HT-29 (cell line): ENCODE measurements at regions not wholly inside any gene's neighbourhood (a gene's known extent, or its start where the extent isn't known, plus 50 kb on each side); places are given as distances from the start of the nearest gene placed in this dataset.
A peak's percentile ranks its signal among the peaks of the same experiment; 100 is the strongest.

Experiments used
- DNase-seq: peaks from one replicate; pipeline ENCODE4 v3.0.0-alpha.2; 2015; ENCODE audit warnings: low spot score

DNA sequence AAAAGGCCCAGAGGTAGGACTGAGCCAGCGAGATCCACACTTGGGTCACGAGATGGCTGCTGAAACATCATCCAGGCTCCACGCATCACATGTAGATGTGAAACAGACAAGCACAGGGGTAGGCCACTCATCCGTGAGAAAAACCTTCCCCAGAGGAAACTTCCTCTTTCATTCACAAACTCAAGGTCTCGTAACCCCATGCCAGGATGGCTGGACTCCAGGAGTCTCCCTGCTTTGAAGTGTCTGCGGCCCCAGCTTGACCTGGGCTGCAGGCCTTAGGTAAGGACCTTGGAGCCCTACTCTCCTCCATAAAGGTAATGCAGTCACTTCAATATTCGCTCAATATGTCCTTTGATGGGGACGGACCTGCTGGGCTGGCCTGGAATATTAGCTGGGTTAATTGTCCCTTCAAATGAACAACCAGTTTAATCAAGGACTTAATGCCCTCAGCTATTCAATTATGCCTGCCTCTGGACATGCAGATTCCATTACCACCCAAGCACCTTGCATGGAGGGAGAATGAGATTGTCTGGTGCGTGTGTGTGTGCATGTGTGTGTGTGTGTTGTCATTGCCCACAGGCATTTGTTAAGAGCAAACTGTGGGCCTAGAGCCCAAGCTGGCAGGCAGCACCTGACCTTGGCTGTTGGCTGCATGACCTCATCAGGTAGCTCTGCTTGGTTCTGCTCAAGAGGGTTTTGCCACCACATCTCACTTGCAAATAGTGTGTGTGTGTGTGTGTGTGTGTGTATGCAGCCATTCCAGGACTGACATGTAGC is 186.9 kb upstream of the TLE3 start:
- no peak for DNase-seq

DNA sequence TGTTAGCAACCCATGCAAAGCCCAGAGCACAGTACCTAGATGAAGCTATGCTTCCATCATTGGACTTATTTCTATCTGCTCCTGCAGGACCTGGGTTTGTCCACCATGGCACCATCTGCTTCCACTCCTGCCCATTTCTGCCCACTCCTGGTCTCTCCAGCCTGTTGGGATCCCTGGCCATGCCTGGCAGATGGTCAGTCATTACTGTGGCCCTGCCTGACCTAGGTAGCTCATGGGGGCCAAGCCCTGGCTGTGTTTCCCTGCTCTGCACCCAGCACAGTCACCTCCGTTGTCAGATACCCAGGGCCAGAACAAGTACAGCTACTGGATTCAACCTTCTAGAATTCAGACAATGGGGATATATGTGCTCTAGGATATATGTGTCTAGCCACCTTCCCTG is 185.8 kb upstream of the TLE3 start:
- no peak for DNase-seq

DNA sequence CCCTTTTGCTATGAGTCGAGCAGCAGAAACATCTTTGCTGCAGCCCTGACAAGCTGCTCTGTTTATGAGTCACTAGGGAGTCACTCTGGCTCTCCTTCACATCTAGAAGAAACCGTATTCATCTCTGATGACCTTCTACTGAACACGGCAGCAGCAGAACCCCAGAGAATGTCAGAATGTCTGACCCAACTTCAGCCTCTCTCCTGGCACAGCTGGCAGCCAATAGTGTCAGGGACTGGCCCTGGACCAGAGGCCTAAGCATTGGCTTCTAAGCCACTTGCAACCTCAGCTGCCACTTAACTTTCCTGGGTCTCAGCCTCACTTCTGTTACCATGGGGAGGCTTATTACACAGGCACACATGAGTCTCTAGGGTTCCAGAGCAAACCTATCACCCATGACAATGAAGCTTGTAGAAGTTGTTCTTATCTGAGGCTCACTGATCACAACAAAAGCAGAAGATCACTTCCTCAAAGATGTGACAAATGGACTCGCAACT is 184.1 kb upstream of the TLE3 start:
- no peak for DNase-seq

DNA sequence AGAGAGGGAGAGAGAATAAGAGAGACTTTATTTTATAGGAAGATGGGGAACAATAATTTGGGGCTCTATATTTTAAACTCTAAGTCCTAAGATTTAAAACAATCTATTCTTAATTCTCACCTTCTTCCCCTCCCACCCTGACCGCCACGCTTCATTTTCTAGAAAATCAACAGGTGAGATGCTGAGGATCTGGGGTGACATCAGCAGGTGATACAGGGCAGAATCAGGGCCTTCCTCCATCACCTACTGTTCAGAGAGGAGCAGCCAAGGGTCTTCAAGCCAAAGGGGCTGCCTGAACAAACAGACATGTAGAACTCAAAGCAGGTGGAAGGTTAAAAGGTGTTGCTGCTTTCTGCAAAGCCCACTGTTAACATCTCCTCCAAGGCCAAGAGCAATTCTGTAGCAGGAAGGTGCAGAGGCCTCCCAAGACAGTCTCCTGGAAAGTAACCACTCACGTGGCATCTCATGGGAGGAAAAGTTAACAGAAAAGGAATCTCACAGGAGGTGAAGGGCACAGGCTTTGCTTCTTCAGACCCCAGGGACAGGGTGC is 183.6 kb upstream of the TLE3 start:
- no peak for DNase-seq

DNA sequence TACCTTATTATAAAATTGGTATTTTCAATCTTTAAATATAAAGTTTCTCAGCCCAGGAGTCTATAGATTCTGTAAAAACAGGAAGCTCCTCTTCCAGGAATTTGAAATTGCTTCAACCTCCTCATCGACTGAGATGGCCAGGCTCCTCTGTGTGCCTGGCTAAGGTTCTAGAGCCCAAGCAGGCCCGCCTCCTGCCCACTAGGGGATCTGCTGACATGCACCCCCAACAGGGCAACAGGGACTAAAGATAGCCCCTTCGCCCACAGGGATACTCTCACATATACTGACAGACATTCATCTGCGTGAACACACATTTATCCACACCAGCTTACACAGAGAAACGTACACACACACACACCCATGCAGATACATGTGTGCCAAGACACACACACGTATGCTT is 183.1 kb upstream of the TLE3 start:
- DNase-seq, result no peak

DNA sequence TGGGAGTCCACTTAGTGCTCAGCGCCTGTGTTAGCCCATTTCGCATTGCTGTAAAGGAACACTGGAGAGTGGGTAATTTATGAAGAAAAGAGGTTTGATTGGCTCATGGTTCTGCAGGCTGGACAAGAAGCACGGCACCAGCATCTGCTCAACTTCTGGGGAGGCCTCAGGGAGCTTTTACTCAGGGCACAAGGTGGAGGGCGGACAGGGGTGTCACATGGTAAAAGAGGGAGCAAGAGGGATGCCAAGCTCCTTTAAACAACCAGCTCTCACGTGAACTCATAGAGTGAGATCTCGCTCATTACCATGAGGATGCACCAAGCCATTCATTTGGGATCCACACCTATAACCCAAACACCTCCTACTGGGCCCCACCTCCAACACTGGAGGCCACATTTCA is 181.4 kb upstream of the TLE3 start:
- DNase-seq, result no peak

DNA sequence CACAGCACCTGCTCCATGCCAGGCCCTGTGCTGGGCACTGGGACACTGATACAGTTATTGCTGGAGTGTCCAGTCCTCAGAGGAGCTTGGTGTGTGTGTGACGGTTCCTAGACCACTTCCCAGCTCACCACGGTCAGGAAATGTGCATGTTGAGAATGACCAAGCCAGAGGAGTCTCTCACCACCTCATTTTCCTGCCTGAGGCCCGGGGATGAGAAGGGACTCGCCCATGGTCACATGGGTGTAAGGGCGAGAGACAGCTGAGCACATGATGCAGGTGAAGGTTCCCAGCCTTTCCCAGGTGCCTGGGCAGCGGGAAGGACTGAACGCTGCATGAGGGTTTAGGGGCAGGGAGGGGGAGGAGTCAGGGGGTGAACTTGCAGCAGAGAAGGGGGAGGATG is 180.9 kb upstream of the TLE3 start:
- no peak for DNase-seq

DNA sequence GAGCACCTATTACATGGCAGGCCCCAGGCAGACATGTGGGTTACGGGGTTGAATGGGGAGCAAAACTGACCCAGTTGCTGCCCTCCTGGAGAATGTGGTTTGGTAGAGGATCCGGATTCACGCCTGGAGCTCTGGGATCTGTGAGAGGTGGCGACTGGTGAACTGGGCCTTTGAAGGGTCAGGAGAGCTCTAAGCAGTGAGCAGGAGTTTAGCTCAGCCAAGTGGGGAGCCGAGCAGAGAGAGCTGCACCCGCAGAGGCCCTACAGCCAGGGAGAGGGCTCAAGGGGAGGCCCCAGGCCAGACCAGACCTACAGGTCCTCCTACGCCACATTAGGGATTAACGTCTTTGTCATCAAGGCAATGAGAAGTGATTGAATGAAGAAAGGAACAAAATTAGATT is 179.8 kb upstream of the TLE3 start:
- DNase-seq, result no peak

DNA sequence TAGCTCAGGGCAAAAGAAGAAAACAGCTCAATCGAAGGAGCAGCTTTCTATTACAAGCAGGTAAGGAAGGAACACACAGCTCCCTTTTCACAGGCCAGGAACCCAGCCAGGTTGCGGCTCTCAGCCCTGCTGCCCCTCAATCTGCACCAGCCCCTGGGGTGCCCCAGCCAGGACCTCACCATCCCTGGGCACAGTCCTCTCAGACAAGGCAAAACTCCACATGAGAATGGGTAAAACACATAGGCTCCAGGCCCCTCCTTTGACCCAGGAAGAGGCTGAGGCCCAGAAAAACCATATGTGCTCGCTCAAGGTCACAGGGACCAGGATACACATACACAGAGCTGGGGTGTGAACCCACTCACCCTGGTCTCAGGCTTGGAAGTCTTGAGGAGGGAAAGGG is 178.7 kb upstream of the TLE3 start:
- no peak for DNase-seq

DNA sequence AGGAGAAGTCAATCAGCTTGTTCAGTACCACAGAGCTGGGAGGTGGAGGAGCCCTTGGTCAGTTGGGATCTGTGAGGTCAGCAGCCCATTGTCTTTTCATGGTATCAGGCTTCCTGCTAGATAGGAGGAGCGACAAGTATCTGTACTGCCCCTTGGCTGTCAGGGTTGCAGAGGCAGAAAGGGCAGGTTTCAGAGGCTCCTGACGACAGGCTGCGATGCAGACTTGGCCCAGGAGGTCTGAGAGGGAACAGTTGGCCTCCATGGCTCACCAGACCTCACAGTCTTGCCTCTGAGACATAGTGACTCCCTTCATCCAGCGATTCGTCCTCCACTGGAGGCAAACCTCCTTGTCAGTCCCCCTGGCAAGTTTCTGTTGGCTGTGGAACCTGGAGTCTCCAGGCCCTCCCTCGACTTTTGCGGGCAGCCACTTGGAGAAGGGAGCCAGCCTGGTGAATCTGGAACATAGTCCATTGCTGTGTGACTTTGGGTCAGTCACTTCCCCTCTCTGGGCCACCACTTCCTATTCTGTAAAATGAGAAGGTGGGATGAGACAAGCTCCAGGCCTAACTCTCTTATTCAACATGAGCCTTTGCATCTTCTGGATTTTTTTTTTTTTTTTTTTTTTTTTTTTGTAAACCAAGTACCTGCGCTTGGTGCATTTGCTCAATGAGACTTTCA is 177.9 kb upstream of the TLE3 start:
- no peak for DNase-seq

DNA sequence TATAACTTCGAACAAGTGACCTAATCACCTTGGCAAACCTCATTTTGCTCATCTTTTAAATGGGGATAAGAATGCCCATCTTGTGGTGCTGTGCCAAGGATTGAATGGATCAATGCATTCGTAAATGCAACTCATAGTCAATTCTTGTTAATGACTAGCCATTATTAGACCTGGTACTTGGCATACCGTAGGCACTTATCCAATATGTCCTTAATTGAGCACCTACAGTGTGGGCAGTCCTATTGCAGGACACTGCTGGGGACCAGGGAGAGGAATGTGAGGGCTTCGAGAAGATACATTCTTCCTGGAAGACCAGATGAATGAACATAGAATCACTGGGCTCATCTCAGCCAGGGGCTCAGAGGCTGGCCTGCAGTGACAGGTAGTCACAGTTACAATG is 177.2 kb upstream of the TLE3 start:
- DNase-seq, result no peak

DNA sequence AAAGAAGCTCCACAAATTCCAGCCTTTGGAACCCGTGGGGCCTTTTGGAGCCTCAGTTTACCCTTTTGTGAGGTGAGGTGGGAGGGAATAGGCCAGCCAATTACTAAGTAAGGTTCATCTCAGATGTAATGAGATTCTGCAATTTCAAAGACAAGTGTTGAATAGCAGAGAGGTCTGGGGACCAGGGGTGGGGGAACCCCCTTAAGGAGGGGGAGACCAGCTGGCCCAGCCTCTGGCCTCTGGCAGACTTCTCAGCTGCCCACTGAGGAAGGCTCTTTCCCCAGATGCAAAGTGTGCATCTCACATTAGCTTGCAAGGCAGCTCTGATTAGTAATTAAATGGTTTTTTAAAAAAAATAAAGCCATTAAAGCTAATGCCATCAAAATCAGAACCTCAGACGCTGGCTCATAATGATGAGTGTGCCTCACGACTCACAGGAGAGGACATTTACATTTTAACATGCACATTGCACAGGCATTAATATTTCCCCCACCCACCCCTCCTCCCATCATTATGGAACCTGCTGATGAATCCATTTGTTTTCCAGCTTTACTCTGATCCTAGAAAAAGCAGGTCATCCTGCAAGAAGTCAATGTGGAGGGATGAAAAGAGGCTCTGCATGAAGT is 176.7 kb upstream of the TLE3 start:
- no peak for DNase-seq

DNA sequence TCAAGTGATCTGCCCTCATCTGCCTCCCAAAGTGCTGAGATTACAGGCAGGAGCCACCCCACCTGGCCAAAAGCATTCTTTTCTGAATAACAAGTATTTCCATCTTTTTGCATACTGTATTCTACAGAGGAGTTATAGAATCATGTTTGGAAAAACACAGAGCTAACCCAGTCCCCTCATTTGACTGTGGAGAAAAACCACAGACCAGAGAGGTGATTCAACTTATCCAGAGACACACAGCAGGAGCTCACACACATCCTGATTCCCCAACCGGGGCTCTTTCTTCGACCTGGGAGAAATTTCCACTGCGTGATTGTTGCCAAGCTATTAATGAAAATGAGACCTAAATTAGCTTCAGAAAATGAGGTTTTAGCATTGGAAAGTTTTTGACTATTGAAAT is 176.1 kb upstream of the TLE3 start:
- DNase-seq, result no peak

DNA sequence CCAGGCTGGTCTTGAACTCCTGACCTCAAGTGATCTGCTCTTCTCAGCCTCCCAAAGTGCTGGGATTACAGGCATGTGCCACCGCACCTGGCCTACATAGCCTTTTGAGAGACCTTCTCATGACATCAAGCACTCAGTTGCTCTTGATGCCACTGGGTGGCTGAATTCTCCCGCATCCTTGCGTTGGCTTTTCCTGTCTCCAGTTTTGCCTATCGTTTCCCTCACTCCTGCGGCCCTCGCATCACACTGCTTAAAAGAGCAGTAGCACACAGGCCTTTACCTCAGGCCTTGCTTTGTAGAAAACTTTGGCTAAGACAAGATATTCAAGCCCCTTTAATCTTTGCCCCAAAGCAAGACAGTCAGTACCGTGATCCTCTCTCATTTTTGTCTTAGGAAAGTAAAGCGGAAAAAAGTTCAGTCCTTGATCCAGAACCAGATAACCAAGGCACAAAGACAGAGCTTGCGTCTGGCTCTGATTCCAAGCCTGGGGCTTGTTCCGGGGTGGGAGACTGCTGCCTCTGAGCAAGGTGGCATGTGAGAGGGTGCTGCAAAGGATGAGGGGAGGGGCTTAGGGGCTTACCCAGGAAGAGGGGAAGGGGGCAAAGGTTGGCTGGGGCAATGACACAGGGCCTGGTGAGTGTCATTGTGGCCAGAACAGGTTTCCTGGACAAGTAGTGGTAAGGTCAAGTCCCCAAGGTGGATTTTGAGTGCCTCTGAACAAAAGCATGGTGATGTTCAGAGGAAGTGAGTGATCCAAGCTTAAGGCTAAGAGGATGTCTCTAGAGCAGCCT is 175.0 kb upstream of the TLE3 start:
- no peak for DNase-seq

DNA sequence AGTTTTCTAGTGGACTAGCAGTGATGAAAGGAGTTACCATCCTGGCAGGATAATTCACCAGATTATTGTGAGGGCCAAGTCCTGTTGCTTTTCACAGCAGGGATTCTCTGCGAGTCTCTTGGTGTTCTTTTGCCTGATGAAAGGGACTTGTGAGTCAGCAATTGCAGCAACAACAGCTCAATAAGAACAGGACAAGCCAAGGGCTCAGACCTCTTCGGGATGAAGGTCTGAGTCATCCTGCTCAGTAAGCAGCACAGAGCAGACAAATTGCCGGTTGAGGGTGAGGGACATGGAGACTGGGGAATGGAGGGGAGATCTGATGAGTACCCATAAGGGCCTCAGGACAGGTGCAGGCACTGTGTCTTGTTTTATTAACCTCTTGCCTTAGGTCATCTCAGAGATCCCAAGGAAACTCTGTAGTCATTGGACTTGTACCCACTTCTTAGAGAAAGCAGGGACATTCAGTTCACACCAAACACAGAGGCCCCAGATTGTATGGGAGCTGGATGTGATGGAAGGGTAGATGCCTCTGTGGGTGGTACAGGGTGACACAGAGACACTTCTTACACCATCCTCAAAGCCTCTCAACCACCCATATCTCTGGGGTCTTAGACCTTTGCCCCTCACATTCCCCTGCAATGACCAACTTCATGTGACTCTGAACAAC is 173.8 kb upstream of the TLE3 start:
- peak; percentile 69 for DNase-seq

DNA sequence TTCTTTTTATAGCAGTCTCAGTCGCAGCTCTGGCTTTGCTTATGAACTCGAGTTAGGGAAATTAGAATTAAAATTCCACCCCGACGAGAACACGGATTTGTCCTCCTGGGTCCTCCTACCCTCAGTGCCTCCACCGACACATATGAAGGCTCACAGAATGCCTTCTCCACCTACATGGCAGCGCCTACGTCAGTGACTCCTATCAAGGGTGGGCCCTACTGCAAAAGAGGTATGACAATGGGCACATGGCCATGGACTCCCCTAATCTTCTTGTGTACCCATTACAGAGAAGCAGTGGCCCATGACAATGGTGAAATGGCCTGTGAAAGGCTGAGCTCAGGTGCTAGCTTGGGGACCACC is 173.0 kb upstream of the TLE3 start:
- no peak for DNase-seq

DNA sequence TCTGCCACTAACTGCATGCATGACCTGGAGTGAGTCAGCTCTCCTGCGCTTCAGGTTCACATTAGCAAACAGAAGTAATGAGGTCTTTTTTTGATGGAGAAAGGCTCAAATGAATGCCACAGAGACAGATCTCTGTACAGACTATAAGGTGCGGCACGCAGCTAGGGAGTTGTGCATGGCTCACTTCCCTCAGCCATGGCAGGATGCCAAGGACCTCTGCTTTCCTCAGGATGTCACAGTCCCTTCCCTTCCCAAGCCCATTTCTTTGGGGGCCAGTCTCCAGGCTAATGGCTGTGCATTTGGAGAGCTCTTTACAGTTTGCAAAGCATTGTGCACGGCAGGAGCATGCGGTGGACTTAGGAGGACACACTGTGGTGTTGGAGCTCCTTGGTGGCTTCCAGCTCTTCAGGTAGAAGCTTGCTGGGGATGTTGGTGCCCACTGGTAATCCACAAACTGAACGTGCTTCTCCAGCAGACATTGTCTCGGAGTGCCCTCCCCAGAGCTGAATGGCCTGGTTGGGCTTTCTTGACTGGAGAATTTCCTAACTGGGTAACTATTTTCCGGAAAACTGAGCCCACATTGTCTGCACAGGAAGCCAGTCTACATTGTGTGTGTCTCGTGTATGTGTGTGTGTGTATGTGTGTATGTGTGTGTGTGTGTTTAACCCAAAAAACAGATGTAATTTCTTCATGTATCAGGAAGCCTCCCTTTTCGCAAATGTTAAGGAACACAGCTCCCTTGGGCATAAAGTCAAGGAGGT is 172.5 kb upstream of the TLE3 start:
- DNase-seq, result peak; percentile 44

DNA sequence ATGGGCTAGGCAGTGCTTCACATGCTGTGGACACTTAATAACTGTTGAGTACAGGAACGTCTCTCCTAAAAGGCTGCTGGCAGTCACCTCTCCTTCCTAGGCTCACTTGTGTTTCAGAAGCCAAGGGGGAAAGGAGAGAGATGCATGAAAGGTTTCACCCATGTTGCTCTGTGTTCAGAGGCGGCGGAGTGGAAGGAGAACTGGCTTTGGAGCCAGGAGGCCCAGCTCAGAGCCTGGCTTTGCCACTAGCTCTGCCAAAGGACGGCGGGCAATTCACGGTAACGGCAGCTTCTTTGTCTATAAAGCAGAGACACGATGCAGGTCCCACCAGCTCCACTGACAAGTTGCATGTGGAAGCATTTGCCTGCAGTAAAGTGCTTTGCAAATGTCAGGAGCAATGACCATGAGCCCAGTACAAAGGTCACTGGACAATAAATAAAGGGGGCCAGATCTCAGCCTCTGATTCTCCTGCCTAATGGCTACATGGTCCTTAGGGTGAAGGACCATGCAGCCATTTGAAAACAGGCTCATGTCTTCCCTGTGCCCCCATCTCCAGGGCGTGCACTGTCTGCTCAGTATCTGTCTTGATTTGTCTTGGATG is 171.7 kb upstream of the TLE3 start:
- DNase-seq, result no peak

DNA sequence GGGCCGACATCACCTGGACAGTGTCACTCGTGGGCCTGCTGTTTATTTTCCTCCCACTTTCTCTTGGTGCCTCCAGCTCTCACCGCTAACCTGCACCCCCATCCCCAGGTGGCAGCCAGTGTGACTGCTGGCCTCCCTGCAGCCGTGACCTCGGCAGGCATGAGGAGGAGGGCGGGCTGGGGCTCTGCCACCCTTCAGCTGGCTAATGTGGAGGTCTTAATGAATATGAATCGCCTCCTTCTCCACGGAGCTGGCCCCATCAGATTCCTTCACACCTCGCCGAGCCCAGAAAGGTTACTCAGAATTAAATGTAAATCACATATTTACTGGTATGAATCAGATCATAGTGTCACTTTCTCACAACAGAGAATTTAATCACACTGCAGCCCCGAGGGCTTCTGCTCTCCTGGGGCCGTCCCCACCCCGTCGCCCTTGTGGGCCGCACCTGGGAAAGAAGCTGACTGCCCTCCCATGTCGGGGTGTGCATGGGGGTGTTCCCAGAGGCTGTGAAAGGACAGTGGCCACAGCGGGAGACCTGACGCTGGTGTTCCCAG is 171.1 kb upstream of the TLE3 start:
- no peak for DNase-seq

DNA sequence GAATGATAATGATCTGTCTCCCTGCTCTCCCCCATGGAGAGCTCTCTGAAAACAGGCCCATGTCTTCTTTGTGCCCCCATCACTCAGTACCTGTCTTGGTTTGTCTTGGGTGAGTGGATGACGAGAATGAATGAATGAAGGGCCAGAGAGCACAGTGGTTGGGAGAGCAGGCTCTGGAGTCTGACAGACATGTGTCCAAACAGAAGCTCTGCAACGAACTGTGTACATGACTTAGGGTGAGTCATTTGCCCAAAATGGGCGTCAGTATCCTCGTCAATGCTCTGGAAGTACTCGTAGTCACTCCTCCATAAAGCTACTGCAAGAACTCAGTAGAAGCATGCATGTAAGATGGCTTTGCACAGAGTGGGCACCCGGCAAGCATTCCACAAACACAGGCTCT is 170.2 kb upstream of the TLE3 start:
- DNase-seq, result no peak
